GM21786 (cell line): ENCODE measurements at regions not wholly inside any gene's neighbourhood (a gene's known extent, or its start where the extent isn't known, plus 50 kb on each side); places are given as distances from the start of the nearest gene placed in this dataset.
"Not testable (repeated sequence)": the region's sequence is repeated elsewhere in the genome, so short reads cannot be mapped to it uniquely, and the experiment has no call there.

Experiments
- ATAC-seq: cut with Tn5 transposase; IDR thresholded peaks from one replicate; pipeline ENCODE4 v1.9.1; 2021; ENCODE audit not compliant: unreplicated experiment

DNA sequence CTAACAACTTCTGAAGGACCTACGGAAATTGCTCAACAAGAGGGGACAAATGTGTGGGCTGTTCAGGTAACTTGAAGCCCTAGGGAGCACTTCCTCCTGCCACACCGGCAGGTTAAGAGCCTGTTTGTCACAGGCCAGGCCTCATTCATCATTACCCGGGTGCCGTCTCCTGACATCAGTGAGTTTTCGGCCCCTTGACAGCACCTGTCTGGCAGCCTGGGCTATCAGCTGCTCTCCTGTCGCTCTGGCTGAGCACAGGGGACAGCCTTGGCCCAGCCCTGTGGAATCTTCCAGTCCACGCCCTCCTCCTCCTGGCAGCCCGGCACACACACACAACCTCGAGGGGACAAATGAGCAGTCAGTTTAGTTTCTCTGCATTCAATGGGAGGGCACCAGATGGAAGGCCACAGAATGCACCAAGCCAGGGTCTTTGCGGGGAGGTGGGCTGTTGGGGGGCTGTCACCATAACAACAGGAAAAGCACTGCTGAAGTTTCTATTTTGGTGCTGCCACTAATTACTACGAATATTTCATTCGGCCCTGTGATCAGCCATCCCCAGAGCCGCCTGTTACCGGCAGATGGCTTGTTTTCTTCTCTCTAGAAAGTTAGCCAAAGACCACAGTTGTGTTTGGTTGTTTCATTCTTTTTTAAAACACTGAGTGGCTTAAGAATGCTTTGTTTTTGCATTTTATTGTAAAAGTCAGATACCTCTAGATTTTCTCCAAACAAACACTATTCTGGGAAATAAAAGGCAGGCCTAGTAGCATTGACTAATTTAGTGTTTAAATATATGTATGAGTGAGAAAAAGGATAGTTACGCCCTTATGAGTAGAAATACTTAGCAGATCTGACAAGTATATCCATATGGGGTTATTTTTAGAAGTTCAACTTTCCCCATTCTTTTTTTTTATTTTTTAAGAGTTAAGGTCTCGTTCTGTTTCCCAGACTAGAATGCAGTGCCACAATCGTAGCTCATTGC is 189.9 kb upstream of the NDUFV2 start:
- peak; percentile 54 for ATAC-seq

DNA sequence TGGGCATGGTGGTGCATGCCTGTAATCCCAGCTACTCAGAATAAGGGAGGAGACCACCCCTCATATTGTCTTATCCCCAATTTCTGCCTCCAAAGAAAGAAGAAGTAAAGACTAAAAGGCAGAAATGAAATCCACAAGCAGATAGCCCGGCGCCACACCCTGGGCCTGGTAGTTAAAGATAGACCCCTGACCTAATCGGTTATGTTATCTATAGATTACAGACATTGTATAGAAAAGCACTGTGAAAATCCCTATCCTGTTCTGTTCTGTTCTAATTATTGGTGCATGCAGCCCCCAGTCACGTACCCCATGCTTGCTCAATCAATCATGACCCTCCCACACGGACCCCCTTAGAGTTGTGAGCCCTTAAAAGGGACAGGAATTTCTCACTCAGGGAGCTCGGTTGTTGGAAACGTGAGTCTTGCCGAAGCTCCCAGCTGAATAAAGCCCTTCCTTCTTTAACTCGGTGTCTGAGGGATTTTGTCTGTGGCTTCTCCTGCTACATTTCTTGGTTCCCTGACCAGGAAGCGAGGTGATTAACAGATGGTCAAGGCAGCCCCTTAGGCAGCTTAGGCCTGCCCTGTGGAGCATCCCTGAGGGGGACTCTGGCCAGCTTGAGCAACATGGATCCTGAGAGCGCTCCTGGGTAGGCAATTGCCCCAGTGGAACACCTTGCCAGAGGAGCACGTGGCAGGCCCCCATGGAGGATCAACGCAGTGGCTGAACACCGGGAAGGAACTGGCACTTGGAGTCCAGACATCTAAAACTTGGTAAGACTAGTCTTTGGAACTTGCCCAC is 188.7 kb upstream of the NDUFV2 start:
- ATAC-seq = not testable (repeated sequence)

DNA sequence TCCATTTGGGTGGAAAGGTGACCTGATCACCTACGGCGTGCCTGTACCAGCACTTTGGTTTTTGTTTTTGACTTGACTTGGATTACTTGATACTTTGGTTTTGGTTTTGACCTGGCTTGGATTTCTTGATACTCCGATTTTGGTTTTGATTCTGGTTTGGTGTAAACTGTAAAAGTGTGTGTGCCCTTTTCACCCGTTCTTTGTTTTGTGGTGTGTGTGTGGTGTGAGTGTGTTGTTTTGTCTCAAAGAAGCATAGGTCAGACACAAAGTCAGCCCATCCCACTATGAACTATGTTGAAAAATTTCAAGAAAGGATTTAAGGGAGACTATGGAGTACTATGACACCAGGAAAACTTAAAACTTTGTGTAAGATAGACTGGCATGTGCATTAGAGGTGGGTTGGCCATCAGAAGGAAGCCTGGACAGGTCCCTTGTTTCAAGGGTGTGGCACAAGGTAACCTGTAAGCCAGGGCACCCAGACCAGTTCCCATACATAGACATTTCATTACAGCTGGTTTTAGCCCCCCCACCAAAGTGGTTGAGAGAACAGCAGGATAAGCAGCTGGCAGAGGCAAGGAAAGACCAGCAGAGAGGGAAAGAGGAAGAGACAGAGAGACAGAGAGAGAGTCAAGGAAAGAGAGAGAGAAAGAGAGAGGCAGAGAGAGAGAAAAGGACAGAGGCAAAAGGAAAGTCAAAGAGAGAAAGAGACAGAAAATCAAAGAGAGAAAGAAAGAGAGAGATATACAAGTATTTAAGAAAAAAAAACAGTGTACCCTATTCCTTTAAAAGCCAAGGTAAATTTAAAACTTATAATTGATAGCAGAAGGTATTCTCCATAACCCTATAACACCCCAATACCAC is 187.9 kb upstream of the NDUFV2 start:
- not testable (repeated sequence) for ATAC-seq

GRCh38 chr18:8920856-8921787 is 181.4 kb upstream of the NDUFV2 start:
- ATAC-seq = not testable (repeated sequence)

DNA sequence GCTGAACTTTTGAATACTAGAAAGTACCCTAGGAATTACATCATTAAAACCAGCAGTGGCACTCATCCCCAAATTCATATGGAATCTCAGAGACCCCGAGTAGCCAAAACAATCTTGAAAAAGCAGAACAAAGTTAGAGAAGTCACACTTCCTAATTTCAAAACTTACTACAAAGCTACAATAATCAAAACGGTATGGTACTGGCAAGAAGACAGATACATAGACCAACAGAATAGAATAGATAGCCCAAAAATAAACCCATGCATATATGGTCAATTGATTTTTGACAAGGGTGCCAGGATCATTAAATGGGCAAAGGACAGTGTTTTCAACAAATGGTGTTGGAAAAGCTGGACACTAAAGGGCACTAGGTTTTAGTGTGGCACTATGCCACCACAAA is 176.0 kb upstream of the NDUFV2 start:
- ATAC-seq = no peak

DNA sequence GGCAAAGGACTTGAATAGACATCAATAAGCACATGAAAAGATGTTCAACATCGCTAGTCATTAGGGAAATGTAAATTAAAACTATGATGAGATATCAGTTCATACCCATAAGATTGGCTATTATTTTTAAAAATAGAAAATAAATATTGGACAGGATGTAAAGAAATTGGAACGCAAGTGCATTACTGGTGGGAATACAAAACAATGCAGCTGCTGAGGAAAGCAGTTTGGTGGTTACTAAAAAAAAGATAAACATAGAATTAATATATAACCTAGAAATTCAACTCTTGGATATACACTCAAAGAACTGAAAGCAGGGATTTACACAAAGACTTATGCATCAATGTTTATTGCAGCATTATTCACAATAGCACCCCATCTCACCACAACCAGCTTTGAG is 174.5 kb upstream of the NDUFV2 start:
- ATAC-seq = no peak

- ATAC-seq = no peak
Observed at GRCh38 chr18:8928847-8929780, 173.4 kb upstream of the NDUFV2 start.

- no peak for ATAC-seq
Observed at GRCh38 chr18:8930990-8931616, 171.4 kb upstream of the NDUFV2 start.

GRCh38 chr18:8932866-8933265 is 169.6 kb upstream of the NDUFV2 start:
- ATAC-seq = no peak

DNA sequence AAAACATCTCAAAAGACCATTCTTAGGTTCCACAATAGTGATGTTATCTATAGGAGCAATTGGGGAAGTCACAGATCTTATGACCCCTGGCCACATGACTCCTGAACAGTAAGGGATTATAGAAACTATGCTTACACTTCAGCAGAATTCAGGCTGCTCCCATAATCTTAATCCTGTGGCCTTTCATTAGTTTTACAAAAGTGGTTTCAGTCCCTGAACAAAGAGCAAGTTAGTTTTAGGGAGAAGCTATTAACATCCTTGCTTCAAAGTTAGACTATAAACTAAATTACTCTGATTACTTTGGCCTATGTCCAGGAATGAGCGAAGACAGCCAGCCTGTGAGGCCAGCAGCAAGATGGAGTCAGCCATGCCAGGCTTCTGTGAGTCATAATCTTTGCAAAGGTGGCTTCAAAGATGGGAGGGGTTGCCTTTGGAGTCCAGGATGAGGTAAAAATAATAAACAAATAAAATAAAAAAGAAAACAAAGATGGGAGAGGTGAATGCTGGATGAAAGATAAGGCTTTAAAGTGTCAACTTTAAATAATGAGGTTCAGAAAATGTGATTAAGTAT is 168.7 kb upstream of the NDUFV2 start:
- ATAC-seq = no peak

- ATAC-seq = not testable (repeated sequence)
Observed at GRCh38 chr18:8935346-8935745, 167.2 kb upstream of the NDUFV2 start.

DNA sequence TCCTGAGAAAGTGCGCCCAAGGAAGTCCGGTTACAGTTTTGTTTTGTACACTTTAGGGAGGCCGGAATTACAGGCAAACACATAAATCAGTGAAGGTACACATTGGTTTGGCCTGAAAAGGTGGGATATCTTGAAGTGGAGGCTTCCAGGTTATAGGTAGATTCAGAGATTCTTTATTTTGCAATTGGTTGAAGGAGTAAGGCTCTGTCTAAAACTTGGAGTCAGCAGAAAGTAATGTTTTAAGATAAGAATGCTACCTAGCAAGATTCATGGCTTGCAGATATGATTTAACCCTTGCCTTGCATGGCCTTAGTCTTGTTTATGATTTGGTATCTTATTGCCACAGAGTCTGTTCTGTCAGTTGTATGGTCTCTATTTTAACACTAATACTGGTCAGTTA is 165.9 kb upstream of the NDUFV2 start:
- no peak for ATAC-seq

DNA sequence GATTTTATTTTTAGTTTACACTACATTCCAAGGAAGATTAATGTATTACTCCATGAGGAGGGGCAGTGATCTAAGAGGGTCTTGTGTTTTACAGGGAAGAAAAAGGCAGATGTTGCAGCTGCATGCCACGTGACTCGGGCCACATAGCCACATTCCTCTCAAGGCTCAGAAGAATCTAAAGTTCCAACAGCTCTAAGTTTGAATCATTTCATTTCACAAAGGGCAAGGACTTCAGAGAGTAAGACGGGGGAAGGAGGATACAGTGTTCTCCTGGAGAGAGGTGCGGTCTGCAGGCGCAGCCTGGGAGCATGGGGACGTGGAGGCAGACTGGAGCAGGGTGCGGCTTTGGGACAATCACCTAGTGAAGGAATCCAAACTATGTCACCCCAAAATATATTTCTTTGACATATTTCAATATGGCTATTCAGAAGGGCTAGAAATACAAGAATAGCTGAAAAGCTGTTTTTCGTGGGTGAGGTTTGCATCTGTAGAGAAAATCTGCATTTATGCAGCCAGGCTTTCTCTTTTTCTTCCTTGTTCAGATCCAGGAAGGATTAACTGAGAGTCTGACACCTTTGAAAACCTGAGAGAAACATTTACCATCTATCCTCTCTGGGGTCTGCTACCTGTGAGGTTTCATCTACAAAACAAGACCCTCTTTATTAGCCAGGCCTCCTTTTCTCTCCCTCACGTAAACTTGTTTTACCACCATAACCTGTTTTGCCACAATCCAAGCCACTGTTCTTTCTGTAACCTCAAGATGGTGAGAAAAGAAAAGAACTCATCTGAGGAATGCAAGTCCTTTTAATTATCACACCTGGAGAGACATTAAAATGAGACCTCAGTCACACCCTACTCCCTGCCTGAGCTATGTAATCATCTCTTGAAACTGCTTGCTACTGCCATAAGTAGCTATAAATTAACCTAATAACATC is 165.1 kb upstream of the NDUFV2 start:
- ATAC-seq = no peak

- no peak for ATAC-seq
Observed at GRCh38 chr18:8938817-8939216, 163.7 kb upstream of the NDUFV2 start.

DNA sequence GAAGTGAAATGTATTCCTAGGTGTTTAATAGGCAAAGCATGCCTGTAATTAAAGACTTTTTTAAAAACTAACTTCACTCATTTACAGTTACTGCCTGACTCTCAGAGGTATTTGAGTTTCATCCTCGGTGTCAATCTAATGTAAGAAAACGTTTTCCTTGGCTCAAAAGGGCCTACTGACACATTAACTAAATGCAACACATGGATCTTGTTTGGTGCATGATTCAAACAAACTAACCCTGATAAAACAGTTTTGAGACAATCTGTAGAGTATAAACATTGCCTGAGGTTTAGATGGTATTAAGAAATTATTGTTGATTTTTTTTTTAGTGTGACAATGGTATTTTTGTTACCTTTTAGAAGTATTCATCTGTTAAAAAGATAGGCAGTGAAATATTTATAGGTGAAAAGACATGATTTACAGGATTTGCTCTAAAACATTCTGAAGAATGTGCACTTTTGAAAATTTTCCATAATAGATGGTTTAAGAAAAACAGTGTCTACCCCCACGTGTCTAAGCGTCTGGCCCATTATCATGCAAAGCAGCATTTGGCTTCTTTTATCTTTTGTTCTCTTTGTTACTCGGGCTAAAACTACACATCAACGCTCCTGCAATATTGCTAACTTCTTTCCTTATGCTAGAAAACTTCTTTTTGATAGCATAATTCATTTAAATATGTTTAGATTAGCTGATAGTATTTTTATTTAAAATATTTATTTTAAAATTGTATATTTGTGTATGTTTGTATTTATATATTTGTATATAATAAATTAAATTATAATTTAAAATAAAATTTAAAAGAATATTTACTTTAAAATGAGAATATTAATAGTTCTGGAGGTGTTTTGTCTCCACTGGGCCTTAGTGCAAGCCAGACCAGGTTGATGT is 160.2 kb upstream of the NDUFV2 start:
- no peak for ATAC-seq
